ENCODE measurements at regions not wholly inside any gene's neighbourhood (a gene's known extent, or its start where the extent isn't known, plus 50 kb on each side); places are given as distances from the start of the nearest gene placed in this dataset.

DNA sequence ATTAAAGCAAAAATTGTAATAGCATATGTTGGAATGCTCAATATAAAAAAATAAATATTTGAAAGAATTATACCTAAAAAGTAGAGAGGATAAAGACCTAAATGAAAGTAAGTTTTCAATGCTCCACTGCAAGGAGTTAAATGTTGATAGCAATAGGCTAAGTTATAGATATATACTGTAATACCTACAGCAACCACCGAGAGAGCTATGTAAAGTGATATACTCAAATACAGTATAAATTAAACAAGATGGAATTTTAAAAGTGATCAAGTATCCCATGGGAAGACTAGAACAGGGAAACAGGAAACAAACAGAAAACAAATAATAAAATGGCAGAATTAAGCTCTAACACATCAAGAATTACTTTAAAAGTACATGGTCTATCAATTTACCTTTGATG, 73.9 kb downstream of the CASP3 start:
- Histone ChIP-seq H3K4me3 (ENCODE audit: low read depth, low read length) (no peak overlapping the region), H3K9me3 (ENCODE audit: control insufficient read depth, insufficient read depth, low read depth, low read length) (no peaks in the 10 kb centered on the region), H3K27ac (ENCODE audit: extremely low read depth, low read depth, low read length) (no peak overlapping the region), H3K36me3 (ENCODE audit: control insufficient read depth in 2 of 2, insufficient read depth in 1 of 2, low read length in 2 of 2) (no peaks in the 10 kb centered on the region), H3K4me1 (ENCODE audit: control insufficient read depth, insufficient read depth, low read length) (no peaks in the 10 kb centered on the region)
- CTCF ChIA-PET, result interaction anchor here (0.7 kb wide), 1 partner anchor 1473 kb away, joined by 3 read pairs; no protein-coding TSS in a partner anchor
- POLR2A ChIA-PET, result no interaction called here
- TF ChIP-seq KLF1 (tag by site-specific recombination; IDR thresholded peaks at IDR 0.05), result no peak
- no peak for TF ChIP-seq ZNF324 (tag by site-specific recombination; IDR thresholded peaks at IDR 0.05)
- no peak for TF ChIP-seq ZNF292 (tag by site-specific recombination; IDR thresholded peaks at IDR 0.05; ENCODE audit: borderline replicate concordance, low read depth)
- no peak for TF ChIP-seq OVOL3 (tag by site-specific recombination; IDR thresholded peaks at IDR 0.05)
- TF ChIP-seq, protein P1, sequence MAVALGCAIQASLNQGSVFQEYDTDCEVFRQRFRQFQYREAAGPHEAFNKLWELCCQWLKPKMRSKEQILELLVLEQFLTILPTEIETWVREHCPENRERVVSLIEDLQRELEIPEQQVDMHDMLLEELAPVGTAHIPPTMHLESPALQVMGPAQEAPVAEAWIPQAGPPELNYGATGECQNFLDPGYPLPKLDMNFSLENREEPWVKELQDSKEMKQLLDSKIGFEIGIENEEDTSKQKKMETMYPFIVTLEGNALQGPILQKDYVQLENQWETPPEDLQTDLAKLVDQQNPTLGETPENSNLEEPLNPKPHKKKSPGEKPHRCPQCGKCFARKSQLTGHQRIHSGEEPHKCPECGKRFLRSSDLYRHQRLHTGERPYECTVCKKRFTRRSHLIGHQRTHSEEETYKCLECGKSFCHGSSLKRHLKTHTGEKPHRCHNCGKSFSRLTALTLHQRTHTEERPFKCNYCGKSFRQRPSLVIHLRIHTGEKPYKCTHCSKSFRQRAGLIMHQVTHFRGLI (tag by site-specific recombination; IDR thresholded peaks at IDR 0.05), result no peak
- TF ChIP-seq ZNF157 (tag by site-specific recombination; IDR thresholded peaks at IDR 0.05), result no peak
- TF ChIP-seq ZXDB (tag by site-specific recombination; IDR thresholded peaks at IDR 0.05), result no peak
- no peak for TF ChIP-seq HOXC10 (CRISPR knock-in tag; IDR thresholded peaks at IDR 0.05)
- TF ChIP-seq, protein P2, sequence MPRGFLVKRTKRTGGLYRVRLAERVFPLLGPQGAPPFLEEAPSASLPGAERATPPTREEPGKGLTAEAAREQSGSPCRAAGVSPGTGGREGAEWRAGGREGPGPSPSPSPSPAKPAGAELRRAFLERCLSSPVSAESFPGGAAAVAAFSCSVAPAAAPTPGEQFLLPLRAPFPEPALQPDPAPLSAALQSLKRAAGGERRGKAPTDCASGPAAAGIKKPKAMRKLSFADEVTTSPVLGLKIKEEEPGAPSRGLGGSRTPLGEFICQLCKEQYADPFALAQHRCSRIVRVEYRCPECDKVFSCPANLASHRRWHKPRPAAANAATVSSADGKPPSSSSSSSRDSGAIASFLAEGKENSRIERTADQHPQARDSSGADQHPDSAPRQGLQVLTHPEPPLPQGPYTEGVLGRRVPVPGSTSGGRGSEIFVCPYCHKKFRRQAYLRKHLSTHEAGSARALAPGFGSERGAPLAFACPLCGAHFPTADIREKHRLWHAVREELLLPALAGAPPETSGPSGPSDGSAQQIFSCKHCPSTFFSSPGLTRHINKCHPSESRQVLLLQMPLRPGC (tag by site-specific recombination; IDR thresholded peaks at IDR 0.05), result no peak
- TF ChIP-seq ZNF654 (tag by site-specific recombination; IDR thresholded peaks at IDR 0.05; ENCODE audit: low read depth), result no peak
- TF ChIP-seq, protein P3, sequence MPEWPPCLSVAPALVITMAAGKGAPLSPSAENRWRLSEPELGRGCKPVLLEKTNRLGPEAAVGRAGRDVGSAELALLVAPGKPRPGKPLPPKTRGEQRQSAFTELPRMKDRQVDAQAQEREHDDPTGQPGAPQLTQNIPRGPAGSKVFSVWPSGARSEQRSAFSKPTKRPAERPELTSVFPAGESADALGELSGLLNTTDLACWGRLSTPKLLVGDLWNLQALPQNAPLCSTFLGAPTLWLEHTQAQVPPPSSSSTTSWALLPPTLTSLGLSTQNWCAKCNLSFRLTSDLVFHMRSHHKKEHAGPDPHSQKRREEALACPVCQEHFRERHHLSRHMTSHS (tag by site-specific recombination; IDR thresholded peaks at IDR 0.05), result no peak
- TF ChIP-seq MZF1 (tag by site-specific recombination; IDR thresholded peaks at IDR 0.05; ENCODE audit: borderline replicate concordance), result no peak
- no peak for TF ChIP-seq REPIN1 (tag by site-specific recombination; IDR thresholded peaks at IDR 0.05; ENCODE audit: low read depth)
- no peak for TF ChIP-seq ZNF23 (tag by site-specific recombination; IDR thresholded peaks at IDR 0.05; ENCODE audit: borderline replicate concordance)
- TF ChIP-seq ZNF140 (tag by site-specific recombination; IDR thresholded peaks at IDR 0.05), result no peak
- TF ChIP-seq BCL11B (tag by site-specific recombination; IDR thresholded peaks at IDR 0.05; ENCODE audit: low read depth), result no peak
- TF ChIP-seq ZNF148 (tag by site-specific recombination; IDR thresholded peaks at IDR 0.05; ENCODE audit: borderline replicate concordance), result no peak
- TF ChIP-seq ZBTB21 (tag by site-specific recombination; IDR thresholded peaks at IDR 0.05), result no peak
- no peak for TF ChIP-seq ZNF18 (tag by site-specific recombination; IDR thresholded peaks at IDR 0.05)
- TF ChIP-seq KLF16 (tag by site-specific recombination; IDR thresholded peaks at IDR 0.05), result no peak

All from HEK293 (cell line).